Caco-2 (cell line): ENCODE measurements at regions not wholly inside any gene's neighbourhood (a gene's known extent, or its start where the extent isn't known, plus 50 kb on each side); places are given as distances from the start of the nearest gene placed in this dataset.

Experiments
- BruUV-seq: library from RNA; stranded (reverse); fragments of 400-500 nt; replicated peaks from 2 replicates; lab custom pipeline; 2021; lab: Mats Ljungman, UMichigan
- CTCF ChIA-PET: fragments of 300-600 bp; sonication (Branson Sonifier 250); formaldehyde crosslinking; loops from one replicate; lab custom pipeline; 2022; ENCODE audit warnings: antibody characterized with exemption; lab: Charles Lee
- POLR2A ChIA-PET: fragments of 300-600 bp; sonication (Branson Sonifier 250); formaldehyde crosslinking; loops from one replicate; lab custom pipeline; 2022; ENCODE audit warnings: antibody characterized with exemption; lab: Charles Lee
- DNase-seq, 2 experiments: peaks; one replicate each; pipeline versions ENCODE4 v3.0.0 to v3.0.0-alpha.2; 2020 to 2022
- H3K27me3 ChIP-seq: replicated peaks from 2 replicates; pipeline ENCODE4 v1.6.0; 2011; ENCODE audit warnings: low read length; ENCODE audit not compliant: control insufficient read depth, insufficient read depth
- H3K36me3 ChIP-seq: 2 replicates; pipeline ENCODE4 v1.5.1; 2011; ENCODE audit warnings: low read length; ENCODE audit not compliant: control insufficient read depth, insufficient read depth
- H3K4me1 ChIP-seq: fragments of 250-450 bp; sonication (Bioruptor Pico); 2 replicates; pipeline ENCODE4 v1.5.1; 2020; ENCODE audit warnings: mild to moderate bottlenecking
- H3K4me3 ChIP-seq: 2 replicates; pipeline ENCODE4 v1.5.1; 2011; ENCODE audit warnings: low read depth, mild to moderate bottlenecking, control low read depth, low read length
- H3K9me3 ChIP-seq: fragments of 250-450 bp; sonication (Bioruptor Pico); 2 replicates; pipeline ENCODE4 v1.5.1; 2020; ENCODE audit warnings: mild to moderate bottlenecking, moderate library complexity
- H3K27ac Mint-ChIP-seq: one replicate; pipeline ENCODE4 v1.8.0; 2022; ENCODE audit warnings: mixed read lengths; ENCODE audit not compliant: unreplicated experiment
- H3K27me3 Mint-ChIP-seq: one replicate; pipeline ENCODE4 v1.8.0; 2022; ENCODE audit warnings: mixed read lengths; ENCODE audit not compliant: insufficient read depth, unreplicated experiment
- H3K36me3 Mint-ChIP-seq: one replicate; pipeline ENCODE4 v1.8.0; 2022; ENCODE audit warnings: mild to moderate bottlenecking, mixed read lengths; ENCODE audit not compliant: insufficient read depth, unreplicated experiment
- H3K4me1 Mint-ChIP-seq: one replicate; pipeline ENCODE4 v1.8.0; 2022; ENCODE audit warnings: low read depth, mixed read lengths; ENCODE audit not compliant: unreplicated experiment
- H3K4me3 Mint-ChIP-seq: one replicate; pipeline ENCODE4 v1.8.0; 2022; ENCODE audit warnings: mild to moderate bottlenecking, moderate library complexity, mixed read lengths; ENCODE audit not compliant: unreplicated experiment
- H3K9me3 Mint-ChIP-seq: one replicate; pipeline ENCODE4 v1.8.0; 2022; ENCODE audit warnings: mixed read lengths; ENCODE audit not compliant: unreplicated experiment
- CTCF ChIP-seq, 2 experiments: fragments of 200-600 bp in 1 of 2; IDR thresholded peaks; 1 replicate in 1 of 2; 2 replicates in 1 of 2; pipeline versions ENCODE4 v1.5.1 to v1.8.0; 2011 to 2022; ENCODE audit warnings: antibody characterized with exemption in 1 of 2, control low read depth in 1 of 2, inconsistent platforms in 1 of 2, low read depth in 1 of 2, low read length in 1 of 2, mild to moderate bottlenecking in 1 of 2, moderate library complexity in 1 of 2; ENCODE audit not compliant: insufficient read depth in 1 of 2, severe bottlenecking in 1 of 2, unreplicated experiment in 1 of 2
- intact Hi-C: fragments of 100-400 bp; cut with micrococcal nuclease; formaldehyde crosslinking; loops from one replicate; pipeline ENCODE4 v1.10.0; 2022; ENCODE audit not compliant: unreplicated experiment

- H3K4me1 Mint-ChIP-seq, result peaks cover 5% of the 10 kb centered on the region
- no peaks in the 10 kb centered on the region for H3K27me3 Mint-ChIP-seq
- no peak for DNase-seq
- intact Hi-C loops, result no loop called here
- H3K27ac Mint-ChIP-seq, result no peak overlapping the region
- ChIA-PET CTCF (no interaction called here), POLR2A (no interaction called here)
- H3K9me3 ChIP-seq, result no peaks in the 10 kb centered on the region
- H3K4me1 ChIP-seq, result no peaks in the 10 kb centered on the region
- no peaks in the 10 kb centered on the region for H3K9me3 Mint-ChIP-seq
- no peak overlapping the region for H3K4me3 Mint-ChIP-seq
- TF ChIP-seq CTCF (IDR thresholded peaks at IDR 0.05; ENCODE audit: insufficient read depth in 1 of 2, low read depth in 1 of 2, low read length in 1 of 2, severe bottlenecking in 1 of 2, unreplicated experiment in 1 of 2), result no peak
- no peaks in the 10 kb centered on the region for H3K27me3 ChIP-seq
- H3K36me3 ChIP-seq, result no peaks in the 10 kb centered on the region
- no peaks in the 10 kb centered on the region for H3K36me3 Mint-ChIP-seq
- no peak overlapping the region for H3K4me3 ChIP-seq
- no TSS peak for BruUV-seq
Measured at GRCh38 chr14:37932008-37932407, 275.7 kb upstream of the SSTR1 start.

- ChIA-PET POLR2A (no interaction called here), CTCF (no interaction called here)
- H3K9me3 Mint-ChIP-seq, result no peaks in the 10 kb centered on the region
- no peak overlapping the region for H3K27ac Mint-ChIP-seq
- H3K4me1 Mint-ChIP-seq, result peaks cover 6% of the 10 kb centered on the region
- no peak for TF ChIP-seq CTCF (IDR thresholded peaks at IDR 0.05; ENCODE audit: insufficient read depth in 1 of 2, low read depth in 1 of 2, low read length in 1 of 2, severe bottlenecking in 1 of 2, unreplicated experiment in 1 of 2)
- H3K36me3 Mint-ChIP-seq, result no peaks in the 10 kb centered on the region
- Histone ChIP-seq H3K27me3 (no peaks in the 10 kb centered on the region), H3K36me3 (no peaks in the 10 kb centered on the region), H3K4me3 (no peak overlapping the region), H3K9me3 (no peaks in the 10 kb centered on the region), H3K4me1 (no peaks in the 10 kb centered on the region)
- H3K27me3 Mint-ChIP-seq, result no peaks in the 10 kb centered on the region
- intact Hi-C loops, result no loop called here
- BruUV-seq, result no TSS peak
- no peak overlapping the region for H3K4me3 Mint-ChIP-seq
- DNase-seq, result no peak
Measured at GRCh38 chr14:37932481-37932880, 275.2 kb upstream of the SSTR1 start.

GRCh38 chr14:37936971-37937370, 270.7 kb upstream of the SSTR1 start:
- Mint-ChIP-seq H3K9me3 (no peaks in the 10 kb centered on the region), H3K4me1 (peaks cover 6% of the 10 kb centered on the region), H3K36me3 (no peaks in the 10 kb centered on the region), H3K4me3 (no peak overlapping the region), H3K27me3 (no peaks in the 10 kb centered on the region), H3K27ac (peak overlapping the region; percentile 12)
- H3K4me1 ChIP-seq, result no peaks in the 10 kb centered on the region
- BruUV-seq, result no TSS peak
- POLR2A ChIA-PET, result no interaction called here
- no peaks in the 10 kb centered on the region for H3K27me3 ChIP-seq
- CTCF ChIA-PET, result no interaction called here
- H3K9me3 ChIP-seq, result no peaks in the 10 kb centered on the region
- no peak overlapping the region for H3K4me3 ChIP-seq
- TF ChIP-seq CTCF (IDR thresholded peaks at IDR 0.05; ENCODE audit: insufficient read depth in 1 of 2, low read depth in 1 of 2, low read length in 1 of 2, severe bottlenecking in 1 of 2, unreplicated experiment in 1 of 2), result no peak
- no peaks in the 10 kb centered on the region for H3K36me3 ChIP-seq
- DNase-seq, result peak in 1 of 2 experiments; percentile 8
- intact Hi-C loops, result loop anchor here (1.0 kb wide), 1 partner anchor 32 kb away; no protein-coding TSS in a partner anchor
